ENCODE measurements at regions not wholly inside any gene's neighbourhood (a gene's known extent, or its start where the extent isn't known, plus 50 kb on each side); places are given as distances from the start of the nearest gene placed in this dataset.

DNA sequence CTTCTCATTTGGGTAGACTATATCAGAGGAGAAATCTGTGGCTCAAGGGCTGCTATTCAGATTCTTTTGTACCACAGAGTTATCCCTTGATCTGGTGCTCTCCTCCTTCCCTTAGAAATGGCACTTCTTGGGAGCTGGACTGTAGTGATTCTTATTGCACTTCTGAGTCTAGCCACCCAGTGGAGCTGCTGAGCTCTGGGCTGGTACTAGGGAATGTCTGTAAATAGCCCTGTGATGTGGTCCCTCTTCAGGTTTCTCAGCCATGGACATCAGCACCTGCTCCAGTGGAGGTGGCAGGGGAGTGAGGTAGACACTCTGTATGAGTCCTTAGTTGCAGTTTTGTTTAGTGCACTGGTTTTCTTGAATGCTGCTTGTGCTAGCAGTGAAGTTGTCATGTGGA lies 1292.6 kb downstream of the SI start:
- no peak overlapping the region for H3K27ac ChIP-seq
- TF ChIP-seq, protein P1, sequence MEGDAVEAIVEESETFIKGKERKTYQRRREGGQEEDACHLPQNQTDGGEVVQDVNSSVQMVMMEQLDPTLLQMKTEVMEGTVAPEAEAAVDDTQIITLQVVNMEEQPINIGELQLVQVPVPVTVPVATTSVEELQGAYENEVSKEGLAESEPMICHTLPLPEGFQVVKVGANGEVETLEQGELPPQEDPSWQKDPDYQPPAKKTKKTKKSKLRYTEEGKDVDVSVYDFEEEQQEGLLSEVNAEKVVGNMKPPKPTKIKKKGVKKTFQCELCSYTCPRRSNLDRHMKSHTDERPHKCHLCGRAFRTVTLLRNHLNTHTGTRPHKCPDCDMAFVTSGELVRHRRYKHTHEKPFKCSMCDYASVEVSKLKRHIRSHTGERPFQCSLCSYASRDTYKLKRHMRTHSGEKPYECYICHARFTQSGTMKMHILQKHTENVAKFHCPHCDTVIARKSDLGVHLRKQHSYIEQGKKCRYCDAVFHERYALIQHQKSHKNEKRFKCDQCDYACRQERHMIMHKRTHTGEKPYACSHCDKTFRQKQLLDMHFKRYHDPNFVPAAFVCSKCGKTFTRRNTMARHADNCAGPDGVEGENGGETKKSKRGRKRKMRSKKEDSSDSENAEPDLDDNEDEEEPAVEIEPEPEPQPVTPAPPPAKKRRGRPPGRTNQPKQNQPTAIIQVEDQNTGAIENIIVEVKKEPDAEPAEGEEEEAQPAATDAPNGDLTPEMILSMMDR (IDR thresholded peaks at IDR 0.05): peak; percentile 79
- TF ChIP-seq ZFX (IDR thresholded peaks at IDR 0.05; ENCODE audit: borderline replicate concordance): no peak

DNA sequence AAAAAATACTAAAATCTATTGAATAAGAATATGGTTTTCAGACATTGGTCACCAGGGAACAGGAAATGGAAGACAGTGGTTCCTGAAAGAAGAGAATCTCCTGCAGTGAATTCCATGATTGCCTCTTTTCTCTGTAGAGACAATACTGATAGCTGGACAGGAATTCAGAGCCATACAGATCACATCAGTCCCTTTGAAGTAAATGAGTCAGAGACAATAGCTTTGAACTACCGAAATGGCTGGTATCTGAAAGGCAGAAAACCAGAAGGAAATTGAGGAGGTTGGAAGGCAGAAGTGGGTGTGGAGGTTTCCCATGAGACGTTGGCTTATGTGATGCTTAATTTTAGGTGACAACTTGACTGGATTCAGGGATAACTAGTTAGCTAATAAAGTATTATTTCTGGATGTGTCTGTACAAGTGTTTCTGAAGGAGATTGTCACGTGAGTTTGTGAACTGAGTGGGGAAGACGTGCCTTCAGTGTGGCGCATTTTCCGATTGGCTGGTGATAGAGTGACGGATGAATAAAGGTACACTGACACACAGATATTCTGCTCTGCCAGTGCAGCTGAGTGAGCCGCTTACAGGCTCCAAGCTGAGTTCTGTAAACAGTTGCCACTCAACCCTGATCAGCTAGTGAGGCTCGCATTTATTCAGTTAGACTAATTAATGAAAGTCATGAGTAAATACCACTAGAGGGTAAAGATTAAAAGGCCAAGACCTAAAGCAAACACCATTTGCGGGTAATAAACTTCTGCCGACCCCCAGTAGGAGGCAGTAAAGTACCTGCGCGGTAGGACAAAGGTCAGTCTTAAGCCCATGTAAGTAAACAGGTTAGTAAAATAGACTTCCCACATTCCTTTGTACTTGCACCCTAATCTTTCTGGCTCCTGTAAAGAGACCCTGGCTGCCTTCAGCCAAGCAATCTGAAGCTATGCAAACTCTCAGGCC lies 1298.6 kb downstream of the SI start:
- TF ChIP-seq, protein P1 (IDR thresholded peaks at IDR 0.05): peak; percentile 39
- no peak for TF ChIP-seq ZFX (IDR thresholded peaks at IDR 0.05; ENCODE audit: borderline replicate concordance)
- H3K27ac ChIP-seq: no peak overlapping the region

DNA sequence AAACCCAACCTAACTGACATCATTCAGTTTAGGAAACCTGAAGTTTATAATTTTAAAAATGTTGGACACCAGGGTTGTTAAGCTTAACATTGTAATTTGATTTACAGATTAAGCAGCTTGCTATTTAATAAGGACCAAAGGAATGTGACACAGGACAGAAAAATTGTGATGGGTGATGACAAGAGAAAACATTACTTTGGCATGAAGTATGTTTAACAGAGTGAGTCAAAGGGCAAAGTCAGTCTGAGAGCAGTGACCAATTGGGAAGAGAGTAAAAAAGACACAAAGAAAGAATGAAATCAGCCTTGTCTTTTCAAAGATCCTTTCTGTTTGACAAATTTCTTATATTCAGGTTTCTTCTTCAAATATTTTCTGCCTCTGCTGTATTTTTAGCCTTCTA lies 1301.6 kb downstream of the SI start:
- TF ChIP-seq, protein P1 (IDR thresholded peaks at IDR 0.05): no peak
- TF ChIP-seq ZFX (IDR thresholded peaks at IDR 0.05; ENCODE audit: borderline replicate concordance): no peak
- no peak overlapping the region for H3K27ac ChIP-seq

DNA sequence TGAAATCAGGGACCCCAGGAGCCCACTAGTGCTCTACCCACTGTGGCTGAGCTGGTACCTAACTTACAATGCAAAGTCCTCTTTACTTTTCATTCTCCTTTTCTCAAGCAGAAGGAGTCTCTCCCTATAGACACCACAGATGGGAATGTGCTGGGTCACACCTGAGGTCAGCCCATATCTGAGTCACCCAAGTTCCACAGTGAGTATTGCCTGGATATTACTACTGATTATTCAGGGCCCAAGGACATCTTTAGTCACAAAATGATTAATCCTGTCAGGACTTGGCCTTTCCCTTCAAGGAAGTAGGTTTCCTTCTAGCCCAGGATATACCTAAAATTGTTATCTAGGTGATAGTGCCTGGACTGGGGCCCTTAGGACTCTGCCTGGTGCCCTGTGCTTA lies 1305.2 kb downstream of the SI start:
- no peak for TF ChIP-seq ZFX (IDR thresholded peaks at IDR 0.05; ENCODE audit: borderline replicate concordance)
- H3K27ac ChIP-seq: no peak overlapping the region

DNA sequence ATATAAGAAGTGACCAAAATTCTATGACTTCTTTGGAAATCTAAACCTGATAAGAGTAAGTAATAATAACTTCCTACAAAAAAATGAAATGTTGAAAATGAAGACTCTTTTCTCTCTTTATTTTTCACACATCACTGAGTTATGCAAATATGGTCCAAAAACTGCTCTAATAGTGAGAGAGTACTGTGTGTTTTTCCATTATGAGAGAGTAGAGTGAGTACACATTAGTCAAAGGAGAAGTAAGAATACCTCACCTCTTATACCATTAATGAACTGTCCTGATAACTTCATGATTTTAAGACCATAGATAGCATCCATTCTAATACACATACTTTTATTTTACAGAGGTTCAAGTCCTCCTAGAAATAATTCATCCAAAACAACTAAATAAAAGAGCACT lies 1310.2 kb downstream of the SI start:
- H3K27ac ChIP-seq: no peak overlapping the region
- TF ChIP-seq ZFX (IDR thresholded peaks at IDR 0.05; ENCODE audit: borderline replicate concordance): no peak
- TF ChIP-seq, protein P1 (IDR thresholded peaks at IDR 0.05): no peak

DNA sequence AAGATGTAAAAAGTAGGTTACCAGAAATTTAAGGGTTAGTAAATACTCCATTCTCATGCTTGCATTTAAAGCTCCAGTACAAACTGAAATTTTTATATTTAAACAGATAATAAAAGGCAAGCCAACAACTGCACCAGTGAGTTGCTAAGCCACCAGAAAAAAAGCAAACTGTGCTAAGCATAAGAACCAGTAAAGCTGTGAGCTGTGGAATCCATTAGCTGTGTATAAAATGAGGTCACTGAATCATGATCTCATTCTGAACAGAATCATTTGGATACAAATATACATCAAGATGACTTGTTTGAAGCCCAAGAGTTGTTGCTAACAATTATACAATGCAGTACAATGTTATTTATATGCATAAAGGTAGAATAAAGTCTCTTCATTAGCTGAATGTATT lies 1312.2 kb downstream of the SI start:
- no peak overlapping the region for H3K27ac ChIP-seq
- TF ChIP-seq ZFX (IDR thresholded peaks at IDR 0.05; ENCODE audit: borderline replicate concordance): no peak
- TF ChIP-seq, protein P1 (IDR thresholded peaks at IDR 0.05): no peak

DNA sequence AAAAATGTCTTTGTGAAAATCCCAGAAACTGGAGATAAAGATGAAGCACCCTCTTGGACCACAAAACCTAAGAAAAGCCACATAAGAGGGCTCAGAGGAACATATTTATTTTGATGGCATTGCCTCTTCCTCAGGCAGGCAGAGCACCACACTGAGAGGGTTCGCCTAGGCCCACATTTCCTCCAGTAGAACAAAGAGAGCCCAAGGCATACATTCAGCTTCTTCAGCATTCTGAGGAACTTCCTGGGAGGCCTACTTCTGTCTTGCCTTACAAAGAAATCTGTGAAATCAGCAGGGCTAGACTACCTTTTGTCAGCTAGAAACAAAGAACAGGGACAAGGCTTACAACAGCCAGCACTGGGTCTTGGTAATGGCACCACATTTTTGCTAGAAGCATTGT lies 1325.3 kb downstream of the SI start:
- no peak overlapping the region for H3K27ac ChIP-seq
- TF ChIP-seq, protein P1 (IDR thresholded peaks at IDR 0.05): no peak
- TF ChIP-seq ZFX (IDR thresholded peaks at IDR 0.05; ENCODE audit: borderline replicate concordance): no peak
